Hindlimb muscle (tissue), 1 donor: ENCODE measurements at regions not wholly inside any gene's neighbourhood (a gene's known extent, or its start where the extent isn't known, plus 50 kb on each side); places are given as distances from the start of the nearest gene placed in this dataset.

Source experiments
- DNase-seq: peaks from one replicate; pipeline ENCODE4 v3.0.0-alpha.2; 2013

DNA sequence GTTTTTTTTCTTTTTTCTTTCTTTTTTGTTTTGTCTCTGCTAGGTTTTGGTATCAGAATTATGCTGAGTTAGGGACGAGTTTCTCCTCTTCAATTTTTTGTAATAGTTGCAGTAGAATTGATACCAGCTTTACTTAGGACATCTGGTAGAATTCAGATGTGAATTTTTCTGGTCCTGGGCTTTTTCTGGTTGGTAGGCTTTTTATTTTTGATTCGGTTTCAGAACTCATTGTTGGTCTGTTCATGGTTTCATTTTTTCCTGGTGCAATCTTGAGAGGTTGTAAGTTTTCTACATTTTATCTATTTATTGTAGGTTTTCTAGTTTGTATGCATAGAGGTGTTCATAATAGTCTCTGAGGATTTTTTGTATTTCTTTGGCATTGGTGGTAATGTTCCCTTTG lies 498.1 kb upstream of the CPEB2 start:
- no peak for DNase-seq

DNA sequence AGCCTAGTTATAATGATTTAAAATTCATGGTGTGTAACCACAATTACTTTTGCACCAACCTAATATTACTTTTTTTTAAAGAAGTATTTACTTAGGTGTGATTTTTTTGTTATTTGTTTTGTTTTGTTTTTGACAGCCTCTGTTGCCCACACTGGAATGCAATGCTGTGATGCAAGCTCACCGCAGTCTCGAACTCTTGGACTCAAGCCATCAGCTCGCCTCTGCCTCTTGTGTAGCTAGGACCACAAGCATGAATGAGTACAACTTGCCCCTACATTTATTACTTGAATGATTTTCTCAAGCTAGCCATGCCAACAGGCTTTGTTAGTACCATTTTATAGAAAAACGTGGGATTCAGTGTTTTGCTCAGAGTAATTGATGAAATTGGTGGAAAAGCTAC lies 488.8 kb upstream of the CPEB2 start:
- DNase-seq = no peak

DNA sequence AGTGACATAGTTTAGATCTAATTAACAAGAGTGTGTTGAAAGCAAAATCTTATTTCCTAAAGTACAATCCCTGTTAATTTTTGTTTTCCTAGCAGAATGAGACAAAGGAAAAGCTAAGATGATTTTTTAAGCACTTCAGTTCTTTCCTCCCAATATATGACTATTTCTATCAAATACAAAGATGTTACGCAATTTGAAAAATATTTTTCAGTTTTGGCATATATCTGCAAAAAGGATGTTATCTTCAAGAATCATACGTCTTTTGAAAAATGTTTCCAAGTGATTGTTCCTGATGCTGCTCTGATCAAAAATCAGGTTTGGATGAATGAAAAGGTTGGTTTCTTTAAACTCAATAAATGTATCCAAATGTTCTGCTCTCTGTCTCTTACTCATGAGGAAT lies 486.7 kb upstream of the CPEB2 start:
- no peak for DNase-seq

DNA sequence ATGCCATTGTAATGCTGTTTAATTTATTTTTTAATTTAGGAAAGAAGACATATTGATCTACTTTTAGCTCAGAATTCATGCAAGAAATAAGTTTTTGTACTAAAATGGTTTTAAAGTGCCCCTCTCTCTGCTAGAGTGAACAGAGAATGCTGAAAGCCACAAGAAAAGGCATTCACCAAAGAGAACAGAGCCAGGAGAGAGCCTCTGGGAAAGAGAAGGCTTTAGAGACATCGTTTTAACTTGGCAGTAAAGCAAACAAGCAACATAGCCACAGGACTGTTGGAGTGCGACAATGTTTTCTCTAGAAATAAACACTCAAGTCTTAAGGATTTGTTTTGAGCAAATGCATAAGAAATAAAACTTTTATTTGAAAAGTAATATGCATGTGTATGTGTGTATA lies 484.1 kb upstream of the CPEB2 start:
- no peak for DNase-seq

DNA sequence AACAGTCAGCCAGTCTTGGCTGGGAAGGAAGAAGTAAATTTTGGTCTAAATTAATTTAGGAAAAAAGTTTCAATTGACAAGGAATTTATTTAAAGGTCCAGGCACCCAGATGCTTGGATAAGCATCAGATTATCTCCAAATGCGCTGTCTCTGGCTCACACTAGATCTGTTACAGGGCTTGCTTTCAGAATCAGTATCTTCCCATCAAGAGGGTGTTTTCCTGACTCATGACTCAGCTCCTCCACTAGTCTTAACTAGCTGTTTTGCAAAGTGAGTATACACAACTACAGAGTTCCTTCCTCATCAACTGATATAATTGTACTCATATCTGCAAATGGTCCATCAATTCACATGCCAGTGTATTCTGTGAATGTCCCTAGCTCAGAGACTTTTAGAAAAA lies 482.1 kb upstream of the CPEB2 start:
- DNase-seq = no peak

DNA sequence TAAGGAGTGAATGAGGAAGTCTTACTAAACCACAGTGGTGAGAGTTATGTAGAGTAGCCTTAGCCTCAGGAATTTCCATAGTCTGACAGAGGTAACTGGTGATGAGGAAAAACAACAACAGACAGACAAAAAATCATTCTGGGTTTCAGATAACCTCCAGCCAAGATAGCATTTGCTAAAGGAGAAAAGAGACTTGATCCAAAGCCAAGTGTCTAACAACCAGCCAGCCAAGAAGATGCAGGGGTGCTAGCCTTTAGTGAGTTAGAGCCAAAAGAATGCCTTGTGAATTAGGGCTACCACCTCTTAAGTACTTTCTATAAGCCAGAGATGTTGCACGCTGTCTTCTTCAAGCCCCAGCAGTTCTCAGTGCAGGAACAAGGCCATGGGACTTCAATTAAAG lies 478.0 kb upstream of the CPEB2 start:
- DNase-seq = no peak

DNA sequence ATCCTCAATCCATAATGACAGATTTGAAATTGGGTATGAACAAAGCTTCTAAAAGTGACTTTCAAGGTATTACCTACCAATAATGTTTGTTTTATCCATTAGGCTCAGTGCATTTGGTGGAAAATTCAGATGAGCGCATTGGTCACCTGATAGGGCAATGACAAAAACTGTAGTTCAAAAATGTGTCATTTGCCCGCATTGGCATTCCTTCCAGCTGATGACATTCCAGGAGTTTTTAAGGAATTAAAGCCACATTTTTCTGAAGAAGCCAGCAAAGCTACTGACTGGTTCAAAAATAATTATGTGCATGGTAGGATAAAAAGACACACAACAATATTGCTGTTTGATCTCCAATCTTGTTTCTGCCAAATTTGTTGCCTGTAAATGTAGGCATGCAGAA lies 473.4 kb upstream of the CPEB2 start:
- DNase-seq = no peak

DNA sequence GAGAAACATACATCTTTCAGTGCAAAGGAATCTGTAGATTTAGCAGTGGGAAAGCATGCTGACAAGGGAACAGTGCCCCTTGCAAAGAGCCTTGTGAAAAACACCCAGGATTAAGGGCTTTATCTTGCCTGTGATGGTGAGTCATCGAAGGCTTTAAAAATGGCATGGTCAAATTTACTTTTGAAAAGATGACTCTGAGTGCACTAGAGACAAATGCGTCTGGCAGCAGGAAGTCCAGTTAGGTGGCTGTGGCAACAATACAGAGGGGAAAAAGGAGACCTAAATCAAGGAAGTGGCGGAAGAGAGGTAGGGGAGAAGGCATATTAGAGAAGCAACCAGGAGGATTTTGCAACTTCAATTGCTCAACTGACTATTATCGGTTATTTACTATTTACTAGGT lies 472.6 kb upstream of the CPEB2 start:
- no peak for DNase-seq

DNA sequence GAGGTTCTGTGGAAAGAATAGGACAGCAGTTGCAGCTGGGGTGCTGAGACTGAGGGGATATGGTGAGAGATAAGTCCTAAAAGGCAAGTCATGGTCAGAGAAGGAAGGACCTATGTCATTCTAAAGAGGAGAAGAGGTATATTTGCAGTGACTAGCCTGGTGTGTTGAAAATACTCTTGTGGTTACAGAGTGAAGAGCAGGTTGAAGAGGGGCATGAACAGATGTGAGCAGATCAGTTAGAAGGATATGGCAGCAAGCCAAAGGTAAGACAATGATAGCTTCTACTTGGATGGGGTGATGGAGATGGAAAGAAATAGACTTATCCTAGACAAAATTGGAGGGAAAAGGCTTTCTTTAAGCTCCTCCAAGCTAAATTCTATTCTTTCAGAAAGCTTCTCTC lies 469.8 kb upstream of the CPEB2 start:
- no peak for DNase-seq

DNA sequence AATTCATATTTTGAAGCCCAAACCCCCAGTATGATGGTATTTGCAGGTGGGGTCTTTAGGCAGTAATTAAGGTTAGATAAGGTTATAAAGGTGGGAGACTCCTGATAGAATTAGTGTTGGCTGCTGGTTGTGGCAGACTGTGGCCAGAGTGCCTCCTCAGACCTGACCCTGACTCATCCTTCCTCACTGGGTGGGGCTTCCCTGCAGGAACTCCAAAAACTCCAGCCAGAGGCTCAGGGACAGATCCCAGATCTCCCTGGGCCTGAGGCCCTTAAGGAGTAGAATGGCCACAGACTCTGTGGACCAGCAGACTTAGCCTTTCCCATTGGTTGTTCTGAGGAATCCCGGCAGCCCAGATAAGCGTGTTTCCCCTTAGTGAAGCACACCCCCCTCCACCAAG lies 463.0 kb upstream of the CPEB2 start:
- DNase-seq = no peak

DNA sequence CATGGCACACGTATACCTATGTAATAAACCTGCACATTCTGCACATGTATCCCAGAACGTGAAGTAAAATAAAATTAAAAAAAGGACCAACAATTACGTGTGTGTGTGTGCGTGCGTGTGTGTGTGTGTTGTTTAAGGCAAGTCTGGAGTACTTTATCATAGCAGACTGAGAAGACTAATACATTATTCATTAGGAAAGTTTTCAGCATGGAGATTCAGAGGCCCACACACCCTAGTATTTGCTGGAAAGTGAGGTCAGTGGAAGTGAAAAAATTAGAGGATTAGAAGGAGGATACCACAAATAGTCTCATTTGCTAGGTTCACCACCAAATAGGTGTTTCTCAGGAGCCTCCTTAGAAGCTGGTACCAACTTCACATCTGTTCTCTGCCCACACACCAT lies 457.1 kb upstream of the CPEB2 start:
- DNase-seq = no peak

DNA sequence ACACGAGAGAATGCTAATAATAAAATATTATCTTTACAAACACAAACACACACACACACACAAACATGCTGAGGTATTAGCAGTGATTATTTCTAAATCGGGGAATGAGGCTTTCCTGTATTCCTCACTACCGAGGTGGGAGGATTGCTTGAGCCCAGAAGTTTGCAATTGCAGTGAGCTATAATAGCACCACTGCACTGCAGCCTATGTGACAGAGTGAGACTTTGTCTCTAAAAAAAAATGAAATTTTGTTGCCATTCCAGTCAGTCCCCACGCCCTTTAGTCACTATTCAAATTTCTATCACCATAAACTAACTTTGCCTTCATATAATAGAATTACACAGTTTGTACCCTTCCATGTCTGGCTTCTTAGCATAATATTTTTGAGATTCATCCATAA lies 456.5 kb upstream of the CPEB2 start:
- no peak for DNase-seq

DNA sequence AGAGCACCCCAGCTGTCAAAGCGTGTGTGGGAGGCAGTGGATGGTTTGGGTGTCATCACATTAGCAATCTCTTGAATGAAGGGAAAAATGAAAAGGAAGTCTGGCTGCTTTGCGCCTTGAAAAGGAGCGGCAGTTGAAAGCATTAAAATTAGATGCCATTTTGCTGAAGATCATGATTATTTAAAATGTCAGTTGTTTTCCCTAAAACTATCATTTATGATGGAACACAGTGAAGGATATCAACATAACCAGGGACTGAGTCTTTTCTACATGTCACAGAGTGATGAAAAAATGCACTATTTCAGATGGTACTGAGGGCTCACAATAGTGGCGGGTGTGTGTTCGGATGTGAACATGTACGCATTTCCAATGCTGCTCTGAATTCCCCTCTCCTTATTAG lies 450.2 kb upstream of the CPEB2 start:
- no peak for DNase-seq

DNA sequence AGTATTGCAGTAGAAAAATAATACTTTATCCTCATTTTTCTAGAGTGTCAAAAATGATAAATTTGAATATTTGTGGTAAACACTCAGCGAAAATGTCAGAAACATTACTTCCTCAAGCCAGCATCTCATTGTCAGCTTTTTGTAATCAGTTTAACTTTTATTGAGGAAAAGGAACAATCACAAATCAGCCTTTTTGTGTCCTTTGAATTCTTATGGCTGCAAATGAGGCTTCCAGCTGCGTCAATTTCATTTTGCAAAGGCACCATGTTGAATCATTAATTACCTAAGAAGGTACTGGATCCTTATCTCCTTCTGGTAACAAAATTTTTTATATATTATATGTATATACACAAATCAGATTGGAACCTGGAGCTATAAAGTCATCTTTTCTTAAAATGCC lies 442.6 kb upstream of the CPEB2 start:
- DNase-seq = no peak

DNA sequence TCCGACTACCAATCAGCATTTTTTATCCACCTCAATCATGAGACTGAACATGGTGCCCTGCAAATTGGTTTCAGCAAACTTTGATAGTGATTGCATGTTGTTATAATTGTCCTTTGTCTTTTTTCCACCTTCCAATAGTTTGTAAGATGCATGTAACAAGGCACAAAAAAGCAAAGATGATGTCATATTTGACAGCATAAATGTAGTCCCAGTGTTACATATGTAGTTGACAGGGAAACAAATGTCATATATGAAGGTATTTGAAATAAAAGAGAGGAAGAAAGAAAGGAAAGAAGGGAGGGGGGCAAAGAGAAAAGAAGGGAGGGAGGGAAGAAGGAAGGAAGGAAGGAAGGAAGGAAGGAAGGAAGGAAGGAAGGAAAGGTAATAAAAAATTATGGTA lies 441.7 kb upstream of the CPEB2 start:
- DNase-seq = no peak

DNA sequence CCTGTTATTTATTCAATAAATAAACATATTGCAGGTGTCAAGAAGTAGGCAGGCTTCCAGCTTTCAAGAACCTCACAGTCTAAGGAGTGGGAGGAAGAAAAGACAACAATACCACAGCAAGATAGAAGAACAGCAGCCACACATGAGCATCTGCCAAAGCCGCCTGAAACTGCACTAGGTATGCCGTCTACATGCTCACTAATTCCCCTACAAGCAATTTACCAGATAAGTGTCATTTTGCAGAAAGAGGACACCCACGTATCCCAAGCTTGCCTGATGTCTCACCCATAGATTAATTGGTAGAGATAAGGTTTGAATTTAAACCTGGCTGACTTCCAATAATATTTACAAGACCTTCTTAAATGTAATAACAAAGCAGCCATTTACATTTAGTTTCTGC lies 439.4 kb upstream of the CPEB2 start:
- DNase-seq = no peak

DNA sequence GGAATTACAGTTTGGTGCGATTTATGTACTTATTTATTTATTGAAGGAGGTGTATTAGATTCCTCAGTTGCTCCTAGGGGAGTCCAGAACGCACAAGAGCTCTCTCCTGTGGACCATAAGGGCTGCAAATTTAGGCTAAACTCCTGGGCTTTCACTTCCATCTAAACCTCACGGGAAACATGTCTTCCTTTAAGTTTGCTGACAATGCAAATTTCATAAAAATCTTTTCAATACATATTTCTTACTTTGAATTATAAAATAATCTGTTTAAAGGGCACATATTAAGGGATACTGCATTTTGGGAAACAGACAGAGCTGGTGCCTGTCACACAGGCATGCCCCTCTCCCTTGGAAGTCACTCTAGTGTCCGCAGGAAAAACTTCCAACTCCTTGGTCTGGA lies 438.0 kb upstream of the CPEB2 start:
- no peak for DNase-seq

DNA sequence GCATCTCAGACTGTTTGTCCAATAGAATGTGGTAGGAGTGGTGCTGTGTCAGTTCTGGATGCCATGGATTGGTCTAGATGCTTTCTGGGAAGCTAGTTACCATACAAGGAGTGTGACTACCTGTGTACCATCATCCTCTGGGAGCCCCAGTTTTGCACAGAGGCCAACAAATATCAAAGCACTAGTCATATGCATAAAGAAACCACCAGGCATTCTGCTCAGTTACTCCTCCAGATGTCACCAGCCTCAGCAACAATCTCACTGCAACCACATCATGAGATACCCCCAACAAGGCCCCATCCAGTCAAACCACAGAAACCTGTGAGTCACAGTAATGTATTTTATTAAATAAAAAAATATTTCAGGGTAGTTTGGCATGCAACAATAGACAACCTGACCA lies 435.8 kb upstream of the CPEB2 start:
- no peak for DNase-seq

DNA sequence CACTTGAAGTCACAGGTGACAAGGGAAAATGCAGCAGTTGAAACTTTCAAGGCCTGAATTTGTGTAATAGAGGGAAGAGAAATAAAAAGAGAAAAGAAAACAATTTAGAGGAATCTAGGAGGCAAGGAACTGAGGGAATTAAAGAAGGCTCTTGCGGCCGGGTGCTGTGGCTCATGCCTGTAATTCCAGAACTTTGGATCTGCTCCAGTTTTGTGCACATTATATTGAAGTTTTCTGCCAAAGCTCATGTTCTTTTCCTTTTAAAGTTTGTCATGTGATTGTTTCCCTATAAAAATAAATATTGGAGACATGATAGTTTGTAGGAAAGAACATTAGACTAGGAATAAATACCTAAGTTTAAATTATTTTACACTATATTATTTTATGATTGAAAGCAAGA lies 433.9 kb upstream of the CPEB2 start:
- no peak for DNase-seq

DNA sequence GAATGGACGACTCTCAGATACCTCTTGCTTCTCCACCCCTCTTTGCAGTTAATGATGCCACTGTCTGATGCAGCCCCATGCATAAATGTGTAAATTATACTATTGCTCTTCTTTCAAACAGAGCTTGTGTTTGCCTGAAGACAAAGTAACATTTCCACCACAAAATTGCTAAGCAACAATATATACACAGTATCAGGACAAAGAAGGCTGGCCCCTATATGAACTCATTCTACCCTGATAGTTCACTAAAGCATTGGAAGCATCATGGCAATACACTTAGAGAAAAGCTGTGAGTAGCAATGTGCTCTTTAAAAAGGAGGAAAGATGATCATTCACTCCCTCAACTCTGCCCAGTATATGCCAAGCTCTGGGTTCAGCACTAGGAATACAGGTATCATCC lies 427.0 kb upstream of the CPEB2 start:
- no peak for DNase-seq

DNA sequence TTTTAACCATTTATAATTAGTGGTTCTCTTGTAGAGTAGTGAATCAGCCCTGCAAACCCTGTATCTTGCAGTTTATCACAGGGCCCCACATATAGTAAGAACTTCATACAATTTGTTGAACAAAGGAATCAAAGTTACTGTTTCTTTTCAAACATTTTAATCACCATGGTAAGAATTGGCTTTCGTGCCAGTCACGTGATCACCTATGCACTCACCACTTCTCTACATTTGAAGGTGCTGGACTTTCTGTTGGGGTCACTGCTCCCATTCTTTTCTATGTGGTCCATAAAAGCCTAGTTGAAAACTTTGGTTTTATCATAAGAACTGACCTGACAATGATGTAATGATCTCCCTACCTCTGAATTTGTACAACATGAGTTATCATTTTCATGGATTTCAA lies 426.4 kb upstream of the CPEB2 start:
- DNase-seq = no peak

DNA sequence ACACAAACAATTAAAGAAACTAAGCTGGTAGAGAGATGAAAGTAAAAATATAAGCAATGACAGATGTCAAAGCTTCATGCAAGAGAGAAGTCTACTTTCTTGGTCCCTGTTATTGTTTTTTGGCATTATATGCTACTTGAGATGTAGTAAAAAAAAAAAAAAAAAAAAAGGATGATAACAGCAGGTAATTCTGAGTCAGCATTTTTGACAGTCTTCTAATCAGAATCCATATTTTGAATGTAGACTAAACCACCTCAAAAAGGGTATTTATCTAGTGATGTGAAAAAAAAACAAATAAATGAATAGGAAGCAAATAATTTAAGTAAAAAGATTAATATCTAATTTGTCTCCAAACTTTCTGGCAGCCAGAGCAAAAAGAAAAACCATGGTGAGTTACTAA lies 422.2 kb upstream of the CPEB2 start:
- no peak for DNase-seq

DNA sequence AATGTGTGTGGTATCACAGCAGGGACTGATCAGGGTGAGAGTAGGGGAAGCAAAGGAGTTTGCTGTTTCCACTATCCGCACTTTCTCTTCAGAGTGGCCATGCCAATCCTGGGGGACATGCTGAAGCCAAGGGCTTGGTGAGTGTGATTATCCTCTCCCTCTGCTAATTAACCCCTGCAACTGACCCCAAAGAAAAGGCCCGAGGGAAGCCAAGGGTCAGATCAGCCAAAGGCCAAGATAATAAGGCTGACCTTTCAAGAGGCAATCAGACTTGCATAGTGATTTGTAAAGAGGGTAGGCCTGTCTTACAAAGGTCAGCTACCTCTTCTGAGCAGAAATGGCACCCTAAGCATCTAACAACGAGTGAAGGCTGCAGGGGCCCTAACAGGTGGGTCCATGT lies 420.5 kb upstream of the CPEB2 start:
- DNase-seq = no peak

DNA sequence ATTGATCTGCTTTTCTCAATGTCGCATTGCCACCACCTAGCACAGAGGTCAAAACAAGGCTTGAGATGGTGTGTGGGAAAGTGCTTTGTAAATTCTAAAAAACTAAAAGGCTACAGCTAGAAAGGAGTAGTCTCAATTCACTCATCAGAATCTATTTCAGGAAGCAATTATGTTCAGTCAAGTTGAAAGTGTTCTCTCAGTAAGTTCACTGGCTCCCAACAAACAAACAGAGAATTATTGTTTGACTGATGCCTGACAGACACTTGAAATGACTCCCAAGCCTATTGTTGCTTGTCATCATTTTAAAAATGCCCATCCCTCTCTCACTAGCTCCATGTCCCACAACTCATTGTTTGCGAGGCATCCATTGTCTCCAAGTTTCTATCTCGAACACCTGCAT lies 419.6 kb upstream of the CPEB2 start:
- no peak for DNase-seq

DNA sequence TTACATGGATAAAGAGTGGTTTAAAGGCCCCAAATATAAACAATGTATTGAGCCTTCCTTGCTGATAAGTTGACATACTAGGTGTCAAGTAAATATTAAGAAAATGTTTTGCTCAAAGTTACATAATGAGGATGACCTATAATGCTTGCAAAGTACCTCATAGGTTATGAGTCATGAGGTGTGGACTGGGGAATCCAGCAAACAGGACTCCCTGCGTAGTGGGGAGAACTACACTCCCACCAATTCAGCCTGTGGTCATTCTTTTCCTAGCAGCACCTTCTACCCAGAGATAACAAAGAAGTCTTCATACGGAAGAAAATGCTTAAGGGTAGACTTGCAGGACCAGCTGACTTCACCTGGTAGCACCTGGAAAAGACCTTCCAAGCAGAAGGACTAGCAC lies 418.9 kb upstream of the CPEB2 start:
- DNase-seq = no peak

DNA sequence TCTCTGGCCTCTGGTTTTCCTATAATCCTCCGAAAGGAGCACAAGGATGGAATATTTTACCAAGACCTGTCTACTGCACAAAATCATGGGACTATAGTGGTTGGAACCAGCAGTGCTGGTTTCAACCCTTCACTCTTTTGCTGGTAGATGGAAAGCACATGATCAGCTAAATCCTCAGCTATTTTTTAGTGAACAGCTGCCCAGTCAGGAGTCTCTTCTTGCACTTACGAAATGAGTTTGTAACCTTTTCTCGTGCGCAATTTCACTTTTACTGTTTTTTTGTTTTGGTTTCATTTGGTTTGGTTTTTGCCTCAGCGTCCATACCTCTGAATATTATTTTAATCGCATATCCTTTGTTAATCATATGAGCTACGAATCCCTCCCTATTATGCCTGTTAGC lies 418.5 kb upstream of the CPEB2 start:
- no peak for DNase-seq
